ENCODE measurements at regions not wholly inside any gene's neighbourhood (a gene's known extent, or its start where the extent isn't known, plus 50 kb on each side); places are given as distances from the start of the nearest gene placed in this dataset.

DNA sequence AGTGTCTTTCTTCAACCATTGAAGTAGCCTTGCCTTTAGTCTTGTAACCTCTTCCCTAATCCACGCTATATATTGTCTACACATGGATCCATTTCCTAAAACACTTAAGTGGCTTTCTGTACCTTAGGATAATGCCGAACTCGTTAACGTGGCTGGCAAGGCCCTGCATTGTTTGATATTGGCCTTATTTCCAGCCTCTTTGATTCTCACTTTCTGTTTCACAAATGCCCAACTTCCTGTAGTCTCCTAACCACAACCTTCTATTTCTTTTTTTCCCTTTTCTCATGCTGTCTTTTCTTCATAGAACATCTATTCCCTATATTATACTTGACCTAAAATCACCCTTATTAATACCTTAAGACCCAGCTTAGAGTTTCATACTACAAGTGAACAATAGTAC lies 536.0 kb downstream of the LMO4 start:
- no peak for DNase-seq
- intact Hi-C loops (cut with DNase I, micrococcal nuclease): no loop called here
- no peak for ATAC-seq

DNA sequence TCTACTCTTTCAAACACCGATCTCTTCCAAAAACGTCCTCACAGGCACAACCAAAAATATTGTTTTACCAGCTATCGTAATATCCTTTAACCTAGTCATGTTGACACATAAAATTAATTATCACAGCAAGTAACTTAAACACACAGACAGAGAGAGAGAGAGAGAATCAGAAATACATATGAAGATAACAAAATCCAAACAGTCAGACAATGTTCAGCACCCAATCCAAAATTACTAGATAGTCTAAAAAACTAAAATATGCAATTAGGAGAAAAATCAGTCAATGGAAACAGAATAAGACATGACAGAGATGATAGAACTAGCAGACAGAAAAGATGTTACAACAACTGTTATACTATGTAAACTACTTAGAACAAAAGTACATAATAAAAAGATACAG lies 537.7 kb downstream of the LMO4 start:
- ATAC-seq (no peak), DNase-seq (no peak)
- intact Hi-C loops (cut with DNase I, micrococcal nuclease): no loop called here

- intact Hi-C loops (cut with DNase I, micrococcal nuclease): no loop called here
- no peak for DNase-seq
- no peak for ATAC-seq
These were observed 538.9 kb downstream of the LMO4 start for GRCh38 chr1:87867626-87868025.

- intact Hi-C loops (cut with DNase I, micrococcal nuclease): no loop called here
- DNase-seq: no peak
- peak; percentile 93 for ATAC-seq
These were observed 540.9 kb downstream of the LMO4 start for GRCh38 chr1:87869567-87869966.

- DNase-seq: no peak
- intact Hi-C loops (cut with DNase I, micrococcal nuclease): no loop called here
- no peak for ATAC-seq
These were observed 543.5 kb downstream of the LMO4 start for GRCh38 chr1:87872189-87872588.

GRCh38 chr1:87872692-87873091 lies 544.0 kb downstream of the LMO4 start:
- DNase-seq: no peak
- no peak for ATAC-seq
- intact Hi-C loops (cut with DNase I, micrococcal nuclease): no loop called here

DNA sequence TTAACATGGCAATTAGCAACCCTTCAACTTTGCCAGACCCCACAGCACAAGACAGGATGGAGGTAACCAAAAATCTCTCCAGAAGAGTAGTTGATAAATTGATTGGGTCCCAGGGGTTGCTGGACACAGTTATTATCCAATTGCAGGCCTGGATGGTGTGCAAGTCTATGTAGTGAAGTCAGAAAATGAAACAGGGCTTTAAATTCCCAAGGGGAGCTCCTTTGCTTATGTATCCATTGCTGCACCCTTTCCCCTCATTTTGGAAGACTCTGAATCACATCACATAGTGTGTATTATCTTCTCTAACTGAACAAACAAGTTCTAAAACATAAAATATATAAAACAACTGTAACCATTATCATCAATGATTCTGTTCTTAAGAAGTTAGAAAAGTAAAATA lies 550.2 kb downstream of the LMO4 start:
- ATAC-seq (no peak), DNase-seq (no peak)
- intact Hi-C loops (cut with DNase I, micrococcal nuclease): no loop called here

DNA sequence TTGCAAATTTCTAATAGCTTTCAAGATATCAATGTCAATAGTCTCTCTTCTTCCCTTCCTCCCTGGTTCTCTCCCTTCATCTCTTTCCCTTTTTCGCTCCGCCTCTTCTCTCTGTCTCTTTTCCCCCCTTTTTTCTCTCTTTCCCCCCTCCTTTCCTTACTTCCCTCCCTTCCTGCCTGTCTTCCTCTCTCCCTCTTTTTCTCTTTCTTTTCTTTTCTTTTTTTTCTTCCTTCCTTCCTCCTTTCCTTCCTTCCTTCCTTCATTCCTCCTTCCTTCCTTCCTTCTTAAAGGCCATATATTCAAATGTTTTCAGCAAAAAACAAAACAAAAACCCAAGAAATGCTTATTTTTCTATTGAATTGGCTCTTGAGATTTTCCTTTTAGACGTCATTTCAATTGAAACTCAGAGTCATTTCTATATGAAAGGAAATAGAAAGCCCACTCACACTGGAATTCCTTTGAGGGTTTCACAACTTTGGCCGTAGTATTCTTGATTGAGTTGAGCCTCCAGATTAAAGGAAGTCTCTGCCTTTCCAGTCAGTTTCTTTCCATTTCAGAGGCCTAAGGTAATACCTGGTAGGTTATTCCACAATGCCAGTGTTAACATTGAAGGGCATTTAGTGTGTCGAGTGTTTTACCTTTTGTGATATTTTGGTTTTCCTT lies 551.5 kb downstream of the LMO4 start:
- intact Hi-C loops (cut with DNase I, micrococcal nuclease): no loop called here
- DNase-seq: no peak
- no peak for ATAC-seq

- ATAC-seq (no peak), DNase-seq (no peak)
- intact Hi-C loops (cut with DNase I, micrococcal nuclease): no loop called here
These were observed 552.1 kb downstream of the LMO4 start for GRCh38 chr1:87880764-87881163.

GRCh38 chr1:87883906-87884305 lies 555.2 kb downstream of the LMO4 start:
- ATAC-seq (no peak), DNase-seq (no peak)
- intact Hi-C loops (cut with DNase I, micrococcal nuclease): no loop called here

GRCh38 chr1:87884581-87884980 lies 555.9 kb downstream of the LMO4 start:
- DNase-seq (no peak), ATAC-seq (no peak)
- intact Hi-C loops (cut with DNase I, micrococcal nuclease): no loop called here

DNA sequence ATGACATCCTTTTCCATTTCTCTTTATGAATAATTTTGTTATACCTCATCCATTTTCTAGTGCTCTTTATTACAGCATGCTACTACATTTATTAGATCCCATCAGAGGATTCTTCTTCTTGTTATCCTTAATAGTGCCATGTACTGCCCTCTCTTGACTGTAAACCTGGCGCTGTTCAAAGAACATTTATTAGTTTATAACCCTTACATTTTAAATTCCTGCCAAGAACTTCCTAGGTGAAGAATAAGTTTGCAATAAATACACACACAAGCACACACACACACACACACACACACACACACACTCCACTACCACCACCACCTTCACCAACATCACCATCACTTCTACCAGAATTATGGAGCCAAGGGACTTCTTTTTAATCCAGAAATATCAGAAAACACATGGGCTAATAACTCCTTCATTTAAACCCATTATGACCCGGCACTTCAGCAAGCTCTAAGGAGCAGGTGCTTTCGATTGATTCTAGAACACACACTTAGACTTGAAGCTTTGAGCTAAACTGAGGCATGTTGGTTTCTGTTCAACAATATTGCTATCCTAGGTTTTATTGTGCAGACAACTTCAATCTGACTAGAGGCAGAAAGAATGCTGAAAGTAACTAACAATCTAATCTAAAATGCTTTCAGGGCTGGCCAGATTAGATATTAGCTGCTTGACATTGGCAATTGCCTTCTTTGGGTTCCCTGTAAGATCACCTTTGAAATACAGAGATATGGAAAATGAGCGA lies 556.8 kb downstream of the LMO4 start:
- intact Hi-C loops (cut with DNase I, micrococcal nuclease): no loop called here
- DNase-seq (no peak), ATAC-seq (peak; percentile 81)

DNA sequence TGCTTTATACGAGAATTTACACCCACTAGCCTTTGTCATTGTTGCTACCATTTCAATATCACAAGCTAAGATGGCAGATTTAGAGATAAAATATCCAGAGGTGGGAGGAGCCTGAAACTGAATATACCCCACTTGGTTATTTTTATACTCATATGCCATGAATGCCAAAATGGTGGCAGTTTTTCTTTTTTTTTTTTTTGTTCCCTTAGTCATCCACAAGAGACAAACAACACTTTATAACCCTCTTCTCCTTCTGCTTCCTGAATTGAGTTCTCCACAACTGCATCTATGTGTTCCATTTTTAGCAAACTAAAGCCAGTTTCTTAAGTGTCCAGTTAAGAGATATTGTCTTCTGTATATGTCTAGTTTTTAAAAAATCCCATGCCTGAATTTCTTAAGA lies 558.4 kb downstream of the LMO4 start:
- intact Hi-C loops (cut with DNase I, micrococcal nuclease): no loop called here
- DNase-seq (no peak), ATAC-seq (no peak)

- intact Hi-C loops (cut with DNase I, micrococcal nuclease): no loop called here
- peak; percentile 85 for ATAC-seq
These were observed 559.8 kb downstream of the LMO4 start for GRCh38 chr1:87888446-87888845.

DNA sequence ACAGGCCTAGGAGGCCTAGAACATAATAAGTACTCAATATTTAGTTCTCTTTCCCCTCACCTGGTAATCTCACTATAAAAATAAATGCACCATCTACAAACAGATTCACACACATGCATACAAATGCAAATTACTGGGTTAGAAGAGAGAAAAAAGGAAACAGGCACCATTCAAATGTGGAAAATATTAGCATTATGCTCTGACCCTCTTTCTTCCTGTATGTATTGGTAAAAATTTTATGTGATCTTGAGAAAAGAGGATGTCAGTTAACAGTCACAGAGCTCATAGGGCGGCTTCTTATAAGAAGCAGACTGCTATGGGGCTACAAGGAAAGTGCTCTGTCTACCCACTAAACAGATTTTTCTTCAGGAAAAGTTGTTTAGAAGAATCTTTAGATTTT lies 565.4 kb downstream of the LMO4 start:
- DNase-seq (no peak), ATAC-seq (no peak)
- intact Hi-C loops (cut with DNase I, micrococcal nuclease): no loop called here

More at GRCh38 chr1:87888446-87888845, 559.8 kb downstream of the LMO4 start:
- no peak for DNase-seq

DNA sequence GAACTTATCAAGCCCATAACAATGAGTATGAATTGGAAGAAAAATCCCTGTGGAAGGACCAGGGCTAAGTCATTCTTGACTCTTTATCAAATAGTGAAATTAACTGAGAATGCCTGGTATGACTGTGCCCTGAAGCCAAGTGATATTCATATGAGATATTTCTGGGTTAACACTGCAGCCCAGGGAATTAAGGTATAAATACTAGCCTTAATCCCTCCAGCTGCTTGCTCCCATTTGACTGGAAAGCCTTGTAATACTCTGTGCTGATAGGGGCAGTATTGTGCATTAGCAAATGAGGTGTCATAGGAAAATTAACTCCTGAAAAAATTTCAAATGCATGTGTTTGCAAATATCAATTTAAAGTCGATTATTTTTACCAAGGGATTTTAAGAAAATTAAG lies 568.8 kb downstream of the LMO4 start:
- no peak for DNase-seq
- intact Hi-C loops (cut with DNase I, micrococcal nuclease): no loop called here
- no peak for ATAC-seq

GRCh38 chr1:87898431-87898830 lies 569.8 kb downstream of the LMO4 start:
- no peak for DNase-seq
- intact Hi-C loops (cut with DNase I, micrococcal nuclease): no loop called here
- ATAC-seq: no peak

GRCh38 chr1:87899017-87899416 lies 570.3 kb downstream of the LMO4 start:
- no peak for ATAC-seq
- intact Hi-C loops (cut with DNase I, micrococcal nuclease): no loop called here
- no peak for DNase-seq

DNA sequence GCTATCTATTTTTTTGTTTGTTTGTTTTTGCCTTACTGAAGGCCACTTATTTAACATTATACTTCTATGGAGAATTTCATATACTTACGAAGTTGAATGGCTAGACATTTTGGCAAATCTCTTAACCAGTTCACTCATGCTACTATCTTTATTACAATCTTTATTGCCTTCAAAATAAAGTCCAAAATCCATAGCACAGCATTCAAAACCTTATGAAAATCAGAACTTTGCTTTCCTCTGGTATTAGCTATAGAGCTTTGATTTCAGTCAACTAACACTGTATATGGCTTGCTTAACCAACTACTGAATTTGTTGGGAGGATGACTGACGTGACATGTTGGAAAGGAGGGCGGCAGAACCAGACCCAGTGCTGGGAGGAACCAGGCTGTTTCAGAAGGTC lies 571.1 kb downstream of the LMO4 start:
- intact Hi-C loops (cut with DNase I, micrococcal nuclease): no loop called here
- ATAC-seq (peak; percentile 80), DNase-seq (no peak)

DNA sequence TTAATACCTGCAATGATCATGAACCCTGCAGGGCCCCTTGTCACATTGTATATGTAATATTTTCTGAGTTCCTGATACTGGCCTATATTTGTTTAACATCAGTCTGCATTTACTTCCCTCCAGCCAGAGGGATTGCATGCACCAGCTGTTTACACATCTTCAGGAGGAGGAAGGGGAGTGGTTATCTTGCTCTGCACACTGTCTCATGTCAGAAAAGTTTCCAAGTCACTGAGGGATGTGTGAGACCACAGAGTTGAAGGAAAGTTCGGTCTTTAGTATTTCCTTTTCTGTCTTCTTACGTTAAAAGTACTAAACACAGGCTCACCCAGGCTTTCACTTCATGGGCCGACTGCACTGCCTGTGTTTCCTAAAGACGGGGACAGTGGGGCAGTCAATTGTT lies 574.1 kb downstream of the LMO4 start:
- DNase-seq (peak; percentile 7 to 37), ATAC-seq (peak; percentile 89)
- intact Hi-C loops (cut with DNase I, micrococcal nuclease): no loop called here

GRCh38 chr1:87903242-87903641 lies 574.6 kb downstream of the LMO4 start:
- no peak for ATAC-seq
- DNase-seq: no peak
- intact Hi-C loops (cut with DNase I, micrococcal nuclease): no loop called here
